ENCODE measurements at regions not wholly inside any gene's neighbourhood (a gene's known extent, or its start where the extent isn't known, plus 50 kb on each side); places are given as distances from the start of the nearest gene placed in this dataset.

GRCh38 chr10:3571310-3571825 lies 213.6 kb downstream of the KLF6 start:
- DNase-seq, result no peak
- intact Hi-C loops (cut with DNase I), result no loop called here
- no peak for TF ChIP-seq POLR2A (IDR thresholded peaks at IDR 0.05)
- no peak for TF ChIP-seq CTCF (IDR thresholded peaks at IDR 0.05)

GRCh38 chr10:3570855-3571266 lies 214.1 kb downstream of the KLF6 start:
- 62 to 68% methylated on average over 5 to 8 of the region's 9 CpGs for WGBS, 2 donors
- Histone ChIP-seq H3K4me3 (no peak overlapping the region), H3K27ac (peak overlapping the region in 1 of 4 donors; percentile 36), H3K4me1 (peaks cover 0 to 10% (median 0%) of the 10 kb centered on the region in 3 donors), H3K36me3 (no peaks in the 10 kb centered on the region), H3K9me3 (no peaks in the 10 kb centered on the region), H3K27me3 (no peaks in the 10 kb centered on the region)
- TF ChIP-seq CTCF (IDR thresholded peaks at IDR 0.05), result no peak
- TF ChIP-seq POLR2A (IDR thresholded peaks at IDR 0.05), result no peak
- intact Hi-C loops (cut with DNase I), result no loop called here
- DNase-seq, result no peak

More at GRCh38 chr10:3571310-3571825, 213.6 kb downstream of the KLF6 start:
- 91 to 92% methylated on average over 12 of the region's 14 CpGs for WGBS, 2 donors
- Histone ChIP-seq H3K9me3 (no peaks in the 10 kb centered on the region), H3K4me3 (no peak overlapping the region), H3K27ac (peak overlapping the region in 1 of 4 donors; percentile 36), H3K4me1 (peaks cover 0 to 10% (median 0%) of the 10 kb centered on the region in 3 donors), H3K27me3 (no peaks in the 10 kb centered on the region), H3K36me3 (no peaks in the 10 kb centered on the region)

GRCh38 chr10:3570131-3570729 lies 214.8 kb downstream of the KLF6 start:
- TF ChIP-seq CTCF (IDR thresholded peaks at IDR 0.05) (no peak), POLR2A (IDR thresholded peaks at IDR 0.05) (no peak)
- Histone ChIP-seq H3K36me3 (no peaks in the 10 kb centered on the region), H3K9me3 (no peaks in the 10 kb centered on the region), H3K4me1 (peaks cover 0 to 10% (median 0%) of the 10 kb centered on the region in 3 donors), H3K27me3 (no peaks in the 10 kb centered on the region), H3K27ac (peak overlapping the region in 1 of 4 donors; percentile 21), H3K4me3 (no peak overlapping the region)
- WGBS, 2 donors, result 66 to 83% methylated on average over 10 to 13 of the region's 13 CpGs
- intact Hi-C loops (cut with DNase I), result no loop called here
- DNase-seq, result no peak

GRCh38 chr10:3568983-3569382 lies 216.0 kb downstream of the KLF6 start:
- 71 to 77% methylated on average over 3 of the region's 3 CpGs for WGBS, 2 donors
- intact Hi-C loops (cut with DNase I), result no loop called here
- DNase-seq, result no peak
- H3K27me3 ChIP-seq, result no peaks in the 10 kb centered on the region
- peaks cover 0 to 10% (median 0%) of the 10 kb centered on the region in 3 donors for H3K4me1 ChIP-seq
- H3K36me3 ChIP-seq, result no peaks in the 10 kb centered on the region
- TF ChIP-seq POLR2A (IDR thresholded peaks at IDR 0.05) (no peak), CTCF (IDR thresholded peaks at IDR 0.05) (no peak)
- H3K4me3 ChIP-seq, result no peak overlapping the region
- no peaks in the 10 kb centered on the region for H3K9me3 ChIP-seq
- no peak overlapping the region for H3K27ac ChIP-seq

GRCh38 chr10:3568392-3568791 lies 216.6 kb downstream of the KLF6 start:
- peaks cover 0 to 10% (median 0%) of the 10 kb centered on the region in 3 donors for H3K4me1 ChIP-seq
- no peak overlapping the region for H3K4me3 ChIP-seq
- H3K36me3 ChIP-seq, result no peaks in the 10 kb centered on the region
- TF ChIP-seq POLR2A (IDR thresholded peaks at IDR 0.05) (no peak), CTCF (IDR thresholded peaks at IDR 0.05) (no peak)
- no peak overlapping the region for H3K27ac ChIP-seq
- intact Hi-C loops (cut with DNase I), result no loop called here
- 73 to 83% methylated on average over 3 to 4 of the region's 7 CpGs for WGBS, 2 donors
- no peaks in the 10 kb centered on the region for H3K27me3 ChIP-seq
- no peak for DNase-seq
- H3K9me3 ChIP-seq, result no peaks in the 10 kb centered on the region
